ENCODE measurements at regions not wholly inside any gene's neighbourhood (a gene's known extent, or its start where the extent isn't known, plus 50 kb on each side); places are given as distances from the start of the nearest gene placed in this dataset.
"Not testable (repeated sequence)": the region's sequence is repeated elsewhere in the genome, so short reads cannot be mapped to it uniquely, and the experiment has no call there.

GRCh38 chr13:37510441-37510840 is 88.1 kb downstream of the POSTN start:
- no peak for DNase-seq

GRCh38 chr13:37505531-37505930 is 93.0 kb downstream of the POSTN start:
- no peak for DNase-seq

DNA sequence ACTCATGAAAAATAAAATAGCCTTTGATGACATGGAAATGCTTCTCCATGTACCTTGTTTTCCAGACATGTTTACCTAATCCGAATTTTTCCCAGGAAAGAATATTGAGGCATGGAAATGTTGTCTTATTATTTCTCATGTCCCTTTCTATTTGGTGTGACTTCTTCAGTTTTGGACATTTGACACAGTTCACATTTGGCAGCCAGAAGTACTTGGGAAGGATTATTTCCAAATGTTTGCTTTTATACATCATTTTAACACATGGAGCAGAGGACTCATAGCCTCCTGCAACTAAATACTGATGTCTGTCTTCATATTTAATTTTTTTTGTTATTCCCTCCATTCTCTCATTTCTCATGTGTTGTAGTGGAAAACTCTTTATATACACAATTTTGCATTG is 94.3 kb downstream of the POSTN start:
- DNase-seq: no peak

- no peak for DNase-seq
Observed at GRCh38 chr13:37503287-37503686, 95.3 kb downstream of the POSTN start.

DNA sequence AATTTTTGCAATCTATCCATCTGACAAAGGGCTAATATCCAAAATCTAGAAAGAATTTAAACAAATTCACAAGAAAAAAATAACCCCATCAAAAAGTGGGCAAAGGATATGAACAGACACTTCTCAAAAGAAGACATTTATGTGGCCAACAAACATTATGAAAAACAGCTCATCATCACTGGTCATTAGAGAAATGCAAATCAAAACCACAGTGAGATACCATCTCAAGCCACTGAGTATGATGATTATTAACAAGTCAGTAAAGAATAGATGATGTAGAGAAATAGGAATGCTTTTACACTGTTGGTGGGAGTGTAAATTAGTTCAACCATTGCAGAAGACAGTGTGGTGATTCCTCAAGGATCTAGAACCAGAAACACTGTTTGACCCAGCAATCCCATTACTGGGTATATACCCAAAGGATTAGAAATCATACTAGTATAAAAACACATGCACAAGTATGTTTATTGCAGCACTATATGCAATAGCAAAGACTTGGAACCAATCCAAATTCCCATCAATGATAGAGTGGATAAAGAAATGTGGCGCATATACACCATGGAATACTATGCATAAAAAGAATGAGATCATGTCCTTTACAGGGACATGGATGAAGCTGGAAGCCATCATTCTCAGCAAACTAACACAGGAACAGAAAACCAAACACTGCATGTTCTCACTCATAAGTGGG is 96.1 kb downstream of the POSTN start:
- not testable (repeated sequence) for DNase-seq

GRCh38 chr13:37501187-37501586 is 97.4 kb downstream of the POSTN start:
- DNase-seq: no peak

- no peak for DNase-seq
Observed at GRCh38 chr13:37495046-37495445, 103.5 kb downstream of the POSTN start.

- no peak for DNase-seq
Observed at GRCh38 chr13:37493775-37494174, 104.8 kb downstream of the POSTN start.

DNA sequence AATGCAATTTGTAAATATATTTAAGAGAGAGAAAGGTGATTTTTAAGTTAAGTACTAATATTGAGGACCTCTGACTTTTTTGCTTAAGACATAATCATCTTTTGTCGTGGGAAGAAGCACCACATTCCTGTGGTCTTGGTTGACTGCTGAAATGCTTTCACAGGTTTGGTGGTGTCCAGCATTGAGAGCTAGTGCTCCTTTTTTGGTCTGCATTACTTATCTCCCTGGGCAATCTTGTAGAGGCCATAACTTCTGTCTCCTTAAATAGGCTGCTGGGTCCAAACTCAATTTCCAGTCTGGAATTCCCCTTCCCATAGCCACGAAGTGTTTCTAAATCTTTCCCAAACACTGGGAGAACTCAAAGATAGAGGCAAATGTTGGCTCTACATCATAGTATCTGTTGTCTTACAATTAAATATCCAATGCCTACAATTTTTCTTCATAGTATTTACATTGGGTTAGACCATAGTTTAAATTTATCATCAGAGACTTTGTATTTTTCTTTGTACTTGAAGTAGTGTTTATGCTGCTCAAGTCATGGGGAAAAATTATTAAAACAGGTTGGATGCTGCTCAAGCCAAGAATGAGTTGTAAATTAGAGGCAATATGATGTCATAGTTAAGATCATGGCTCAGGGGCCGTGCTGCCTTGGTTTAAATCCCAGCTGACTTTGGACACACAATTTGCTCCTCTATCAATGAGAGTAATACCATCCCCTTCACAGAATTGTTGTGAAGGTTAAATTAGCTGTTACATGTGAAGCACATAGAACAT is 105.6 kb downstream of the POSTN start:
- DNase-seq: no peak

GRCh38 chr13:37492075-37492474 is 106.5 kb downstream of the POSTN start:
- DNase-seq: no peak

DNA sequence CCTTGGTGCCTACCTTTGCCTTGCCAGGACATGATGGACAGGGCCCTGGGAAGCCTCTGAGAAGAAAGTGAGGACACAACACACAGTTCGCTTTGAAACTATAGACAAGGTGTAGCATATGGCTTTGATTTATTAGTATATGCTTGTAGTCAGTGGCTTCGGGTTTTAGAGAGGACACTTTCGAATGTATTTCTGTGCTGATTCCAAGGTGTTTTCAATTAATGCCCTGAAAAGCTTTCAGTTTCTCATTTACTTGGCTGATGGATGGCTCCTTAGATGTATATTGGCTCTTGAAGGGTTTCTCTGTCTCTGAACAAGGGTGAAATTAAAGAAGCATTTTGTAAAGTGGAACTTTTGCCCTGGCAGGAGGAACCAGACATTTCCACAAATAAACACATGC is 106.9 kb downstream of the POSTN start:
- no peak for DNase-seq

GRCh38 chr13:37490176-37490779 is 108.3 kb downstream of the POSTN start:
- no peak for DNase-seq

DNA sequence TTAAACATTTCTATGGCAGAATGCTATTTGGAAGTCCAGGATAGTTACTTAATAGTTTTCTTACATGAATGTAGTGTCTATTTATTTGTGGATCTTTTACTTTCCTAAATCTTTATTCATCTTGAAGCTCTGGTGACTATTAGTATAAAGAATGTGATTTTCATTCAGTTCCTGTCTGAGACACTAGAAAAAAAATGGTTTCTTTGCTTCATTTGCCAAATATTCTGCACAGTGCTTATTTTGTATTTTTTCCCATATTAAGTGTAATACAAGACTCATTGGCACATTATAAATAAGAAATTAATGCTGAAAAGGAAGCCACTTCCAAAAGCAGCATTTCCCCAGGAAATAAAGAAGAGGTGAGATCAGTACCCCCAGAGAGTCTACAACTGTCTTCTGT is 109.8 kb downstream of the POSTN start:
- DNase-seq: no peak

- DNase-seq: no peak
Observed at GRCh38 chr13:37486171-37486681, 112.3 kb downstream of the POSTN start.

DNA sequence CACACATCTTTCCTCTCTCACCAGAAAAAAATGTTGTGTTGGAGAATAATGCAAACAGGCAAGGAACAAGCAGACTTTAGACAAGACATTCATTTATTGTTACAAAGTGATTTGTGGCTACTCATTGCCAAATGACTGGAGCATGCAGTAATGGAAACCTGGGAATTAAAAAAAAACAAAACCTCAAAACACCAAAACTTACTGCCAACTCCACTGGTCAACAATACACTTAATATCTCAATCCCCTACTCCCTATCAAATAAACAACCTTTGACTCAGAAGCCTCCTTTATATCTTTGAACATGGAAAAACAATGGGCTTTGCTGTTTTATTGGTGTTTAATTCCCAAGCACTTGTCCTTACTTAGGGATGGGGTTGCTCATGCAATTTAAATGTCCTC is 112.8 kb downstream of the POSTN start:
- DNase-seq: no peak

DNA sequence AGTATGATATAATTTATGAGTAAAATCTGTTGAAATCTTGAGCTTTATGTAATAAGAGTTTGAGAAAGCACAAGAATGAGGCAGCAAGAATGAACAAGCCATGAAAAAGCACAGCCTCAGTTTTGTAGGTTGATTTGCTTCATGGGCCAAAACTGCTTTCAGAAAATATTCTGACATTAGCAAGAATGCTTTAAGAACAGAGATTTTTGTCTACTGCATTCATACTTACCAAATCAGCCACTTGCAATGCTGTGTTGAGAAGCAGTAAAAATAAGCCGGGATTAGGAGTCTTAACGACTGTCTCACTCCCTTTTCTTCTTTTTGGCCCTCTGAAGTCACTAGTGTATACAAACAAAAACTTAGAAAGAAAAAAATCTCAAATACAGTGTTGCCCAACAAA is 114.5 kb downstream of the POSTN start:
- DNase-seq: no peak

DNA sequence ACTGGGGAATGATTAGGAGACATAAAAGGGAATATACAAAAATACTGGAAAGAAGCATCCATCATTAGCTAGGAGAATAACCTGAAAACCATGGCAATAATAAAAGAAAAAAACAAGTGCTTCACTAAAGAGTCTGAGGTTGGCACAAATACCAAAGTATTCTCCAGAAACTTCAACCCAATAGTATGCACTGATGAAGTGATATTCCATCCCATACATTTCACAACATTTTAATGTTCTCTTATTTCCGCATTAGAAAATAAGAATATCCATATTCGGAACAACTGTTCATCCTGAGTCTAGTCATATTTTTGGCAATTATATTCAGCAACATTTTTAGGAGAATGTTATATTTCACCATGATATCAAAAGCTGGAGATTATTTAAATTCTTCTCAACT is 116.2 kb downstream of the POSTN start:
- no peak for DNase-seq

DNA sequence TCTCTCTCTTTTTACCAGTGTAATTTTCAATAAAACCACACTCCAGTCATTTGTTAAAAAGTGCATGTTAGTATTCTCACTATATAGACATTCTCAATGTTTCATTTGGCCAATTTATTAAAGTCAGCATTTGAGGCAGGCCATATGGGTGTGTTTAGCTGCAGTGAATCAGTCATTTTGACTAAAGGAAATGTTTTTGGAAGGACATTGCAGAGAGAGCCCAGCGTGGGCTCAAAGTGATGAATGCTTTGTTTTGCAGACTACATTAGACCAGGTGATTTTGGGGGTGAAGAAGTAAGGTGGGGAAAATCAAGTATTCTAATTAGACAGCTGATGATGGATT is 116.7 kb downstream of the POSTN start:
- no peak for DNase-seq

DNA sequence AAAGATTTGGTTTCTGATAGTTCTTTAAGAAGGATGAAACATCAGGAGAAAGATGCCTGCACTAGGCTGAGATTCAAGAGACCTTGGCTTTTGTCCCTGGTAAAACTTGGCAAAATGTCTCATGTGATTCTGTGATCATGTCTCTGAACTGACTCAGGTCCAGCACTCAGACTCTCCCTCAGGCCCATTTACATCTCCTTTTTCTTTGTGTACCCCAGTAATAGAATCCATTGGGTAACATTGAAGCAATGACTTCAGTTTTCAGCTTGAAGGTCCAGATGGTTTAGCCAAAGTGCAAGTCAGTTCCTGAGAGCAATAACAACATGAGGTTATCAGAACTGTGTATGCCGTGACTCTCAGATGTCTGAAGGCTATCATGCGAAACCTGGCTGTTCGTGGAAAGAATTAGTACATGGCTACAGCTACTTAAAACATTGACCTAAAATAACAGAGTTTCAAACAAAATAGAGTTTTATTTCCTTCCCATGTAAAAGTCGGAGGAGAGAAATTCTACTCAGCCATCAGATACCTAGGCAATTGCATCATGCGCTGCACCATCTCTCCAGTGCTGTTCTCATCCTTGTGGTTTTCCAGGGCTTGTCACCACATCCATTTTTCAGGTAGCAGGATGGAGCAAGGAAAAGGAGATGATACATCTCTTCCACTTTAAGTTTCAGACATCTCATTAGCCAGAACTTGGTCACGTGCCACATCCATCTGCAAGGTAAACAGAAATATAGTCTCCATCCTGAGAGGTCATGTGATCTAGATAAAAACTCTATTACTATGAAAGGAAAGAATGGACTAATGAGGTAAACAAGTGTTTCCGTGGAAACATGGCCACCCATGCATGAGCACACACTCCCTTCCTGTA is 117.3 kb downstream of the POSTN start:
- peak; percentile 75 for DNase-seq

DNA sequence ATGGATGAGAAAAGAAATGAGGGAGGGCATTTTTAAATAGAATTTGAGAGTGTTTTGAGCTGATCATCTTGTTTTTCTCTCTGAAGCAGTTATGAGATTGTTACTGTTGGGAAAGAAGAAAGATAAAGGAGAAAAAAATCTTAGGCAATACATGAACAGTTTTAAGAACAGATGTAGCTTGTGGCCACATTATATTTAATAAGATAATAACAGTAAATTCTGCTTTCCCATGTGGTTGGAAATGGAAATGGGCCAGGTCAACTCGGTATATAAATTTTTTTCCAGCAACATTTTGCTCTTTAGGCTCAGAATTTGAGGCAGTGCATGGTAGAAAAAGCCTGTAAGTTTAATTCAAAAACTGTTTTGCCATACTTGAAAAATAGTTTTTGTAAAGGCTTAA is 118.7 kb downstream of the POSTN start:
- no peak for DNase-seq

DNA sequence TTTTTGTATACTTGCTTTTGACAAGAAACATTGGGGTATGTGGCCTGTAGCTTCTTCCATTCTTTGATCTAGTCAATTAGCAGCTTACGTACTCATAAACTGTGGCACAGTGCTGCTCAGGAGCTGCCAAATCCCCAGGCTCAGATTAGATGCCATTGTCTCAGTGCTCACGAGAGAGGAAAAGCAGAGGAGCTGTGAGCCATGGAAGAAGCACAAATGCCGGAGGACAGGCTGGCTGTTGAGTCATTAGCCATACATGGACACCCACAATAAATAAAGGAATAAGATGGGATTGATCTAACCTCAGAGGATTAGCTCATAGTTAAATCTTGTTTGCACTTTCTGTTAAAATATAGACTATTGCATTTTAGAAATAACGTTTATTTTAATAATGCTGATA is 121.7 kb downstream of the POSTN start:
- DNase-seq: no peak

DNA sequence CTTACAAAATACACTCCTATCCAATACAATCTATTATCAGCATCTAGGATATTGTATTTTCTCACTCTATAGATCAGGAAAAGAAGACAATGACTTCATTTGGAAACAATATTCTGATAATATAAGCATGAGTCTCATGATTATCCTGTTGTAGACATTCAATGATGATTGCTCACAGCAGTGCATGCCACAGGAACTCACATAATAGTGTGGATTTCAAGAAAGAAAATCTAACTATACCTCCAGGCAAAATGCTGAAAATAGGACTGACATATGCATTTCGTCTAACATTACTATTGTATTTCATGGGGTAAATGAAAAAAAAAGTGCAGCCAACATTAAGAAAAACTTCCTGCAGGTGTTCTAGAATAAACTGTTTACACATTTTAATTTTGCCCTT is 122.6 kb downstream of the POSTN start:
- DNase-seq: no peak

GRCh38 chr13:37475151-37475550 is 123.4 kb downstream of the POSTN start:
- no peak for DNase-seq

All from NCI-H2029 (cell line).